PC-9 (cell line): ENCODE measurements at regions not wholly inside any gene's neighbourhood (a gene's known extent, or its start where the extent isn't known, plus 50 kb on each side); places are given as distances from the start of the nearest gene placed in this dataset.

Experiments
- BruUV-seq: library from RNA; stranded (reverse); fragments of 400-500 nt; replicated peaks from 2 replicates; lab custom pipeline; 2021; lab: Mats Ljungman, UMichigan
- CTCF ChIA-PET: fragments of 300-600 bp; sonication (Branson Sonifier 250); formaldehyde crosslinking; loops from one replicate; lab custom pipeline; 2022; ENCODE audit warnings: antibody characterized with exemption; lab: Charles Lee
- POLR2A ChIA-PET: fragments of 300-600 bp; sonication (Branson Sonifier 250); formaldehyde crosslinking; loops from one replicate; lab custom pipeline; 2022; ENCODE audit warnings: antibody characterized with exemption; ENCODE audit not compliant: unreplicated experiment; lab: Charles Lee
- DNase-seq, 2 experiments: peaks; one replicate each; pipeline versions ENCODE4 v3.0.0 to v3.0.0-alpha.2; 2015 to 2022; ENCODE audit warnings: mixed read lengths in 1 of 2
- H2AFZ ChIP-seq: fragments of 200-600 bp; sonication (generic); 2 replicates; pipeline ENCODE4 v1.8.1; 2017; ENCODE audit warnings: antibody characterized with exemption
- H3F3A ChIP-seq: fragments of 200-600 bp; sonication (generic); 2 replicates; pipeline ENCODE4 v1.8.1; 2017; ENCODE audit warnings: antibody characterized with exemption, mild to moderate bottlenecking, low read depth; ENCODE audit not compliant: insufficient read depth
- H3K27ac ChIP-seq: fragments of 200-600 bp; sonication (generic); 2 replicates; pipeline ENCODE4 v1.6.1; 2016; ENCODE audit warnings: mixed run types
- H3K27me3 ChIP-seq: fragments of 200-600 bp; sonication (generic); 2 replicates; pipeline ENCODE4 v1.6.1; 2016; ENCODE audit warnings: low read depth, mixed run types; ENCODE audit not compliant: insufficient read depth
- H3K36me3 ChIP-seq: fragments of 200-600 bp; sonication (generic); 2 replicates; pipeline ENCODE4 v1.6.1; 2016; ENCODE audit warnings: low read depth, mixed run types
- H3K4me1 ChIP-seq: fragments of 200-600 bp; sonication (generic); replicated peaks from 2 replicates; pipeline ENCODE4 v1.6.1; 2016; ENCODE audit warnings: mixed run types; ENCODE audit not compliant: insufficient read depth
- H3K4me2 ChIP-seq: fragments of 200-600 bp; sonication (generic); 2 replicates; pipeline ENCODE4 v1.6.1; 2017; ENCODE audit warnings: mixed run types
- H3K4me3 ChIP-seq: fragments of 200-600 bp; sonication (generic); 2 replicates; pipeline ENCODE4 v1.6.1; 2016; ENCODE audit warnings: mixed run types
- H3K79me2 ChIP-seq: fragments of 200-600 bp; sonication (generic); 2 replicates; pipeline ENCODE4 v1.6.1; 2017; ENCODE audit warnings: low read depth, mixed run types
- H3K9me2 ChIP-seq: fragments of 200-600 bp; sonication (generic); 2 replicates; pipeline ENCODE4 v1.8.1; 2017; ENCODE audit warnings: mild to moderate bottlenecking; ENCODE audit not compliant: insufficient read depth
- H3K9me3 ChIP-seq: fragments of 200-600 bp; sonication (generic); 2 replicates; pipeline ENCODE4 v1.8.1; 2016; ENCODE audit warnings: low read depth; ENCODE audit not compliant: insufficient read depth
- H4K20me1 ChIP-seq: fragments of 200-600 bp; sonication (generic); 2 replicates; pipeline ENCODE4 v1.8.1; 2017; ENCODE audit not compliant: insufficient read depth
- EZH2 ChIP-seq: fragments of 200-600 bp; sonication (generic); IDR thresholded peaks from 2 replicates; pipeline ENCODE4 v1.8.0; 2017; ENCODE audit warnings: antibody characterized with exemption, low read depth
- intact Hi-C: fragments of 100-400 bp; cut with micrococcal nuclease; formaldehyde crosslinking; loops from one replicate; pipeline ENCODE4 v1.10.0; 2022; ENCODE audit not compliant: unreplicated experiment
- TF ChIP-seq, protein P1 (sequence below): fragments of 200-600 bp; sonication (generic); conservative IDR thresholded peaks from 2 replicates; pipeline ENCODE4 v1.6.1; 2017; ENCODE audit warnings: mixed run types, antibody characterized with exemption, mild to moderate bottlenecking, moderate library complexity

DNA sequence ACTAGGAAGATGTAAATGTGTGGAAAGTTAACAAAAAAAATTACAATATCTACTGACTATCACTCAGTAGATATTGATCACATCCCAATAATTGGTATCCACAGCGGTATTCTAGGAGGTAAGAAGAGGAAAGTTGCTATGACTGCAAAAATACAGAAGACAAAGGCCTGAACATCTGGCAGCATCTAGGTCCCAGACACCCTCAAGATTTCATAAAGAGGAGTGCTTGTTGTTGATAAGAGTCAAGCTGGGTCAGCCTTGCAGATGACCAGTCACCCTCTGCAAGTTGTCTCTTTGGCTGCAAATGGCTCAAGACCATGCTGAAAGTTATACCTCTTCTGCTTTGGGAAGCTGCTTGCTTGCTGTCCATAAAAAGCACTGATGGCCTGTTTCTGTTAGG is 179.8 kb upstream of the FOXN2 start:
- H3K36me3 ChIP-seq, result no peaks in the 10 kb centered on the region
- H3K79me2 ChIP-seq, result no peaks in the 10 kb centered on the region
- H3K4me2 ChIP-seq, result no peak overlapping the region
- H4K20me1 ChIP-seq, result no peaks in the 10 kb centered on the region
- no peaks in the 10 kb centered on the region for H3K4me1 ChIP-seq
- no peak for DNase-seq
- no peaks in the 10 kb centered on the region; the same call in 1 of the 2 replicates for H3K9me2 ChIP-seq
- no peak overlapping the region for H3K27ac ChIP-seq
- no TSS peak for BruUV-seq
- H3K9me3 ChIP-seq, result no peaks in the 10 kb centered on the region
- no peak for TF ChIP-seq EZH2
- no peak overlapping the region for H3K4me3 ChIP-seq
- POLR2A ChIA-PET, result no interaction called here
- CTCF ChIA-PET, result no interaction called here
- no peaks in the 10 kb centered on the region for H3K27me3 ChIP-seq
- H3F3A ChIP-seq, result no peaks in the 10 kb centered on the region
- H2AFZ ChIP-seq, result no peak overlapping the region
- intact Hi-C loops, result no loop called here

DNA sequence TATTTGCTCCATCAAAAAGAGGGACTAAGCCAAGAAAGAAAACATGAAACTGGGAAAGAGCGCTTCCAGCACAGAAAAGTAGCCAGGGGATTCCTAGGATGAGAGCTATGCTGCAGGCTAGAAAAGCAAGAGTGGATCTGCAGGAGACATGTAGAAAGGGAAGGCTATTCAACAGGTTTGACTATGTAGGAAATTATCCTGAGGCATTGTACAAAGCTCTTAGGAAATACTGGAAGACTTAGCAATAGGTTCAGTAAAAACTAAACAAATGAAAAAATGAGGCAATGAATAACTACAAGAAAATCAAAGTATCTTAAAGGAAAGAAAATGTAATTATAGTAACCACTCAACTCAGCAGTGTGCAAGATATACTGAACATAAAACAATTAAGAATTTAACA is 178.7 kb upstream of the FOXN2 start:
- BruUV-seq, result no TSS peak
- Histone ChIP-seq H3K9me3 (no peaks in the 10 kb centered on the region), H4K20me1 (no peaks in the 10 kb centered on the region), H3K27me3 (no peaks in the 10 kb centered on the region), H3K79me2 (no peaks in the 10 kb centered on the region), H3K36me3 (no peaks in the 10 kb centered on the region), H3K9me2 (no peaks in the 10 kb centered on the region; the same call in 1 of the 2 replicates), H3K27ac (no peak overlapping the region), H3K4me2 (no peak overlapping the region), H2AFZ (no peak overlapping the region), H3K4me3 (no peak overlapping the region), H3K4me1 (no peaks in the 10 kb centered on the region), H3F3A (no peaks in the 10 kb centered on the region)
- TF ChIP-seq, protein P1, sequence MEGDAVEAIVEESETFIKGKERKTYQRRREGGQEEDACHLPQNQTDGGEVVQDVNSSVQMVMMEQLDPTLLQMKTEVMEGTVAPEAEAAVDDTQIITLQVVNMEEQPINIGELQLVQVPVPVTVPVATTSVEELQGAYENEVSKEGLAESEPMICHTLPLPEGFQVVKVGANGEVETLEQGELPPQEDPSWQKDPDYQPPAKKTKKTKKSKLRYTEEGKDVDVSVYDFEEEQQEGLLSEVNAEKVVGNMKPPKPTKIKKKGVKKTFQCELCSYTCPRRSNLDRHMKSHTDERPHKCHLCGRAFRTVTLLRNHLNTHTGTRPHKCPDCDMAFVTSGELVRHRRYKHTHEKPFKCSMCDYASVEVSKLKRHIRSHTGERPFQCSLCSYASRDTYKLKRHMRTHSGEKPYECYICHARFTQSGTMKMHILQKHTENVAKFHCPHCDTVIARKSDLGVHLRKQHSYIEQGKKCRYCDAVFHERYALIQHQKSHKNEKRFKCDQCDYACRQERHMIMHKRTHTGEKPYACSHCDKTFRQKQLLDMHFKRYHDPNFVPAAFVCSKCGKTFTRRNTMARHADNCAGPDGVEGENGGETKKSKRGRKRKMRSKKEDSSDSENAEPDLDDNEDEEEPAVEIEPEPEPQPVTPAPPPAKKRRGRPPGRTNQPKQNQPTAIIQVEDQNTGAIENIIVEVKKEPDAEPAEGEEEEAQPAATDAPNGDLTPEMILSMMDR, result no peak
- no peak for TF ChIP-seq EZH2
- no peak for DNase-seq
- ChIA-PET POLR2A (no interaction called here), CTCF (no interaction called here)
- intact Hi-C loops, result no loop called here

DNA sequence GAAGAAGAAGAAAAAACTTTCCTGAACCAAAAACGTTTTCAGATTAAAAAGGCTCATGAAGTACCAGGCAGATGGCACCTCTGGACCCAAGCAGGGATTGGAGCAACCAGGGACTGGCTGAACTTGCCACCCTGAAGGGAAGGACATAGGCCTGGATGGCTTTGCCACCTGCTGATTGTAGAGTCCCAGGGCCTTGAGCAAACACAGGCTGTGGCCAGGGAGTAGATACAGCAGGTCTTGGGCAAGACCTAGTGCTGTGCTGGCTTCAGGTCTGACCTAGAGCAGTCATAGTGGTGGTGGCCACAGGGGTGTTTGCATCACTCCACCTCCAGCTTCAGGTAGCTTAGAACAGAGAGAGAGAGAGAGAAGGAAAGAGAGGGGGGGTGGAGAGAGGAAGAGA is 176.7 kb upstream of the FOXN2 start:
- Histone ChIP-seq H3K4me1 (no peaks in the 10 kb centered on the region), H3K27me3 (no peaks in the 10 kb centered on the region), H3K79me2 (no peaks in the 10 kb centered on the region), H3F3A (no peaks in the 10 kb centered on the region), H2AFZ (peak overlapping the region; percentile 3; the same call in 1 of the 2 replicates), H3K4me2 (no peak overlapping the region), H3K27ac (no peak overlapping the region), H3K9me3 (no peaks in the 10 kb centered on the region), H3K9me2 (no peaks in the 10 kb centered on the region; the same call in 1 of the 2 replicates), H4K20me1 (no peaks in the 10 kb centered on the region), H3K4me3 (no peak overlapping the region), H3K36me3 (no peaks in the 10 kb centered on the region)
- no peak for DNase-seq
- intact Hi-C loops, result no loop called here
- BruUV-seq, result no TSS peak
- ChIA-PET POLR2A (no interaction called here), CTCF (no interaction called here)
- no peak for TF ChIP-seq EZH2
- TF ChIP-seq, protein P1, result no peak

DNA sequence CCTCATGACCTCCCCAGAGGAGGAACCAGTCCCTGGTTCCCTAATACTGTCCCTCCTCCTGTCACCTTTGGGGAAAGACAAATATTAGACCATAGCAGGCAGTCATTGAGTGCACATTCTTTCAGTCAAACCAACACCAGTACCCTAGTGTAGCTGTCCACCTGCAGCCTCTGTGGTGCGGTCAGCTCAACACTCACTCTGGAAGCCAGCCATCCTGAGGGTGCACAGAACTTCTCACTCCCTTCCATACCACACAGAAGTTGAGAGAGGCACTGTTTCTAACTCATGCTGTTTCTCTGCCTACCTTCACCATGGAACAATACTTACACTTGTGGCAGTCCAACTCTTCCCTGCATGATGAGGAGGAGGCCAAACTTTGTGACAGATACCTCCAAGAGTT is 175.6 kb upstream of the FOXN2 start:
- CTCF ChIA-PET, result no interaction called here

More for the DNA sequence above, 175.6 kb upstream of the FOXN2 start:
- H3K4me3 ChIP-seq, result no peak overlapping the region
- intact Hi-C loops, result no loop called here
- no peaks in the 10 kb centered on the region for H3F3A ChIP-seq
- no peak overlapping the region for H3K4me2 ChIP-seq
- H3K9me2 ChIP-seq, result no peaks in the 10 kb centered on the region; the same call in 1 of the 2 replicates
- no peaks in the 10 kb centered on the region for H3K27me3 ChIP-seq
- no peaks in the 10 kb centered on the region for H3K36me3 ChIP-seq
- no peak overlapping the region for H3K27ac ChIP-seq
- no peaks in the 10 kb centered on the region for H3K79me2 ChIP-seq
- H3K4me1 ChIP-seq, result no peaks in the 10 kb centered on the region
- POLR2A ChIA-PET, result interaction anchor here (0.9 kb wide), 1 partner anchor 22 kb away, joined by 9 read pairs; no protein-coding TSS in a partner anchor
- no peak for TF ChIP-seq EZH2
- TF ChIP-seq, protein P1, result no peak
- no peak overlapping the region for H2AFZ ChIP-seq
- no peak for DNase-seq
- no peaks in the 10 kb centered on the region for H3K9me3 ChIP-seq
- no TSS peak for BruUV-seq
- no peaks in the 10 kb centered on the region for H4K20me1 ChIP-seq
